Common myeloid progenitor, CD34-positive (primary cell): ENCODE measurements at regions not wholly inside any gene's neighbourhood (a gene's known extent, or its start where the extent isn't known, plus 50 kb on each side); places are given as distances from the start of the nearest gene placed in this dataset.
"Not testable (repeated sequence)": the region's sequence is repeated elsewhere in the genome, so short reads cannot be mapped to it uniquely, and the experiment has no call there.

Source experiments
- CTCF ChIA-PET: fragments of 350-600 bp; sonication (Branson Sonifier 250); formaldehyde crosslinking; loops from one replicate; lab custom pipeline; 2021; ENCODE audit warnings: antibody characterized with exemption; lab: Charles Lee
- POLR2A ChIA-PET: fragments of 350-600 bp; sonication (Branson Sonifier 250); formaldehyde crosslinking; loops from one replicate; lab custom pipeline; 2021; ENCODE audit warnings: antibody characterized with exemption; lab: Charles Lee
- DNase-seq, 3 donors: peaks; one replicate each; pipeline versions ENCODE4 v3.0.0 to v3.0.0-alpha.2; 2013
- H3K27ac ChIP-seq, 2 experiments: 1 replicate in 1 of 2; 2 replicates in 1 of 2; pipeline ENCODE4 v1.7.0; 2013; ENCODE audit warnings: inconsistent platforms in 2 of 2, low read length in 2 of 2, mild to moderate bottlenecking in 2 of 2, low read depth in 1 of 2, moderate library complexity in 1 of 2; ENCODE audit not compliant: severe bottlenecking in 2 of 2, insufficient read depth in 1 of 2, poor library complexity in 1 of 2
- H3K27me3 ChIP-seq, 5 experiments: replicated peaks in 2 of 5; 1 replicate in 3 of 5; 2 replicates in 2 of 5; pipeline versions ENCODE4 v1.6.1 to v1.7.0; 2013; ENCODE audit warnings: low read length in 4 of 5, mild to moderate bottlenecking in 2 of 5, moderate library complexity in 2 of 5, inconsistent platforms in 1 of 5; ENCODE audit not compliant: insufficient read depth in 5 of 5, control insufficient read depth in 4 of 5
- H3K36me3 ChIP-seq, 4 experiments: 1 replicate in 2 of 4; 2 replicates in 2 of 4; pipeline versions ENCODE4 v1.6.1 to v1.7.0; 2013; ENCODE audit warnings: low read length in 3 of 4, control low read depth in 1 of 4, mild to moderate bottlenecking in 1 of 4; ENCODE audit not compliant: control insufficient read depth in 4 of 4, insufficient read depth in 4 of 4
- H3K4me1 ChIP-seq, 4 experiments: 1 replicate in 3 of 4; 2 replicates in 1 of 4; pipeline versions ENCODE4 v1.6.1 to v1.7.1; 2013; ENCODE audit warnings: low read length in 3 of 4, mild to moderate bottlenecking in 3 of 4, control low read depth in 1 of 4, inconsistent platforms in 1 of 4, moderate library complexity in 1 of 4; ENCODE audit not compliant: control insufficient read depth in 4 of 4, insufficient read depth in 4 of 4; ENCODE audit errors: control extremely low read depth in 1 of 4
- H3K4me3 ChIP-seq, 7 experiments: 1 replicate in 4 of 7; 2 replicates in 3 of 7; pipeline versions ENCODE4 v1.5.1 to v1.7.0; 2013; ENCODE audit warnings: mild to moderate bottlenecking in 7 of 7, low read length in 6 of 7, moderate library complexity in 6 of 7, inconsistent platforms in 2 of 7, low read depth in 2 of 7, control low read depth in 1 of 7; ENCODE audit not compliant: insufficient read depth in 4 of 7, control insufficient read depth in 1 of 7; ENCODE audit errors: extremely low read depth in 1 of 7
- H3K9me3 ChIP-seq, 5 experiments: 1 replicate in 4 of 5; 2 replicates in 1 of 5; pipeline versions ENCODE4 v1.6.1 to v1.7.1; 2013; ENCODE audit warnings: low read length in 4 of 5, mild to moderate bottlenecking in 2 of 5, inconsistent platforms in 1 of 5, low read depth in 1 of 5, moderate library complexity in 1 of 5; ENCODE audit not compliant: control insufficient read depth in 4 of 5, insufficient read depth in 2 of 5; ENCODE audit errors: control extremely low read depth in 1 of 5
- WGBS: methylation state at CpG from one replicate; pipeline ENCODE4 v1.1.5; 2013; ENCODE audit not compliant: insufficient coverage; 5-methylcytosine and 5-hydroxymethylcytosine counted together

- H3K9me3 ChIP-seq, result peaks cover 2 to 9% (median 6%) of the 10 kb centered on the region in 5 experiments
- no peaks in the 10 kb centered on the region for H3K4me1 ChIP-seq
- no peak for DNase-seq
- ChIA-PET CTCF (no interaction called here), POLR2A (no interaction called here)
- H3K36me3 ChIP-seq, result no peaks in the 10 kb centered on the region
- no peak overlapping the region for H3K4me3 ChIP-seq
- 63% methylated on average over 3 of the region's 6 CpGs for WGBS
- H3K27me3 ChIP-seq, result no peaks in the 10 kb centered on the region
- H3K27ac ChIP-seq, result no peak overlapping the region
Measured at GRCh38 chrX:85808217-85808616, 239.1 kb downstream of the CHM start.

GRCh38 chrX:85772391-85772790 lies 275.0 kb downstream of the CHM start:
- H3K27ac ChIP-seq, POLR2A ChIA-PET, CTCF ChIA-PET, H3K9me3 ChIP-seq, H3K36me3 ChIP-seq, H3K4me1 ChIP-seq, DNase-seq, H3K4me3 ChIP-seq, H3K27me3 ChIP-seq: not testable (repeated sequence)
- WGBS, result 94% methylated on average over 7 of the region's 8 CpGs

- Histone ChIP-seq H3K27ac (no peak overlapping the region), H3K9me3 (peaks cover 0 to 1% (median 0%) of the 10 kb centered on the region in 5 experiments), H3K36me3 (no peaks in the 10 kb centered on the region), H3K27me3 (no peaks in the 10 kb centered on the region), H3K4me1 (no peaks in the 10 kb centered on the region), H3K4me3 (no peak overlapping the region)
- CTCF ChIA-PET, result no interaction called here
- no peak for DNase-seq
- POLR2A ChIA-PET, result no interaction called here
- 14% methylated on average over 1 of the region's 3 CpGs for WGBS
Measured at GRCh38 chrX:85765651-85766050, 281.7 kb downstream of the CHM start.

GRCh38 chrX:85723025-85723424 lies 324.3 kb downstream of the CHM start:
- no CpG with 5 or more reads among the region's 2 CpGs for WGBS
- not testable (repeated sequence) for H3K36me3 ChIP-seq

GRCh38 chrX:85703233-85703632 lies 323.8 kb upstream of the POF1B start:
- POLR2A ChIA-PET, H3K4me1 ChIP-seq, H3K27me3 ChIP-seq, H3K36me3 ChIP-seq, H3K4me3 ChIP-seq, H3K9me3 ChIP-seq, CTCF ChIA-PET, H3K27ac ChIP-seq, DNase-seq: not testable (repeated sequence)
- no CpG with 5 or more reads among the region's 1 CpG for WGBS

More at GRCh38 chrX:85723025-85723424, 324.3 kb downstream of the CHM start:
- CTCF ChIA-PET, H3K27me3 ChIP-seq, DNase-seq, H3K4me1 ChIP-seq, H3K4me3 ChIP-seq, POLR2A ChIA-PET, H3K9me3 ChIP-seq, H3K27ac ChIP-seq: not testable (repeated sequence)

- Histone ChIP-seq H3K27ac (no peak overlapping the region), H3K4me1 (no peaks in the 10 kb centered on the region), H3K4me3 (no peak overlapping the region), H3K27me3 (no peaks in the 10 kb centered on the region), H3K9me3 (peaks cover 0 to 2% (median 0%) of the 10 kb centered on the region in 5 experiments), H3K36me3 (no peaks in the 10 kb centered on the region)
- 60% methylated on average over 4 of the region's 5 CpGs for WGBS
- ChIA-PET POLR2A (no interaction called here), CTCF (no interaction called here)
- no peak for DNase-seq
Measured at GRCh38 chrX:85698921-85699320, 319.5 kb upstream of the POF1B start.

- Histone ChIP-seq H3K27ac (no peak overlapping the region), H3K4me1 (no peaks in the 10 kb centered on the region), H3K36me3 (no peaks in the 10 kb centered on the region), H3K4me3 (no peak overlapping the region), H3K9me3 (peaks cover 0 to 9% (median 3%) of the 10 kb centered on the region in 5 experiments), H3K27me3 (no peaks in the 10 kb centered on the region)
- 81% methylated on average over 4 of the region's 5 CpGs for WGBS
- CTCF ChIA-PET, result no interaction called here
- no peak for DNase-seq
- POLR2A ChIA-PET, result no interaction called here
Measured at GRCh38 chrX:85685843-85686242, 306.4 kb upstream of the POF1B start.
